A549 (cell line): ENCODE measurements at regions not wholly inside any gene's neighbourhood (a gene's known extent, or its start where the extent isn't known, plus 50 kb on each side); places are given as distances from the start of the nearest gene placed in this dataset.

Experiments used
- CBX8 ChIP-seq: fragments of 200-600 bp; sonication (generic); IDR thresholded peaks from 2 replicates; pipeline ENCODE4 v1.6.1; 2016
- CEBPB ChIP-seq, 2 experiments: fragments of >200 bp in 1 of 2; sonication (Bioruptor Twin) in 1 of 2; formaldehyde crosslinking in 1 of 2; IDR thresholded peaks; 2 replicates each; pipeline ENCODE4 v1.6.1; 2012 to 2016
- CHD2 ChIP-seq: fragments of 150-350 bp; IDR thresholded peaks from 2 replicates; pipeline ENCODE4 v1.6.1; 2014; ENCODE audit warnings: low read length; ENCODE audit not compliant: partially characterized antibody
- CHD4 ChIP-seq: fragments of 200-600 bp; sonication (generic); IDR thresholded peaks from 2 replicates; pipeline ENCODE4 v1.6.1; 2016; ENCODE audit warnings: antibody characterized with exemption, mild to moderate bottlenecking, borderline replicate concordance
- CTCF ChIP-seq: fragments of >200 bp; sonication (Bioruptor Twin); formaldehyde crosslinking; IDR thresholded peaks from 3 replicates; pipeline ENCODE4 v1.5.1; 2016
- ELK1 ChIP-seq: fragments of 150-350 bp; IDR thresholded peaks from 2 replicates; pipeline ENCODE4 v1.6.1; 2014; ENCODE audit warnings: low read depth, mild to moderate bottlenecking, low read length
- EP300 ChIP-seq, 2 experiments: fragments of >200 bp; sonication (Bioruptor Twin); formaldehyde crosslinking; IDR thresholded peaks; 2 replicates in 1 of 2; 3 replicates in 1 of 2; pipeline ENCODE4 v1.6.1; 2016 to 2017
- PHF8 ChIP-seq: fragments of 200-600 bp; sonication (generic); IDR thresholded peaks from 2 replicates; pipeline ENCODE4 v1.6.1; 2016; ENCODE audit warnings: low read depth, mild to moderate bottlenecking, antibody characterized with exemption, moderate library complexity, borderline replicate concordance
- POLR2A ChIP-seq: IDR thresholded peaks from 2 replicates; pipeline ENCODE4 v1.6.1; 2012; ENCODE audit warnings: mild to moderate bottlenecking, low read length
- RAD21 ChIP-seq, 2 experiments: fragments of >200 bp in 1 of 2; sonication (Bioruptor Twin) in 1 of 2; formaldehyde crosslinking in 1 of 2; IDR thresholded peaks in 1 of 2; conservative IDR thresholded peaks in 1 of 2; 2 replicates in 1 of 2; 3 replicates in 1 of 2; pipeline ENCODE4 v1.6.1; 2012 to 2018; ENCODE audit warnings: inconsistent platforms in 1 of 2
- RARB ChIP-seq: fragments of 250-450 bp; sonication (Bioruptor Pico); IDR thresholded peaks from 2 replicates; pipeline ENCODE4 v1.8.0; 2021; ENCODE audit warnings: mild to moderate bottlenecking, moderate library complexity
- REST ChIP-seq: fragments of 200-600 bp; sonication (generic); IDR thresholded peaks from 2 replicates; pipeline ENCODE4 v1.6.1; 2016; ENCODE audit warnings: antibody characterized with exemption, mild to moderate bottlenecking, moderate library complexity
- SMC3 ChIP-seq: fragments of >200 bp; sonication (Bioruptor Twin); formaldehyde crosslinking; IDR thresholded peaks from 3 replicates; pipeline ENCODE4 v1.6.1; 2018; ENCODE audit warnings: inconsistent platforms
- ZSCAN20 ChIP-seq: fragments of 250-450 bp; sonication (Bioruptor Pico); IDR thresholded peaks from 2 replicates; pipeline ENCODE4 v1.8.0; 2022; ENCODE audit warnings: mild to moderate bottlenecking, moderate library complexity

GRCh38 chr18:73900106-73900835 is 247.4 kb downstream of the FBXO15 start:
- TF ChIP-seq CTCF = no peak
- no peak for TF ChIP-seq EP300 (IDR thresholded peaks at IDR 0.05)
- no peak for TF ChIP-seq CBX8
- TF ChIP-seq CHD4 = no peak
- no peak for TF ChIP-seq CHD2
- TF ChIP-seq ZSCAN20 (CRISPR knock-in tag) = no peak
- no peak for TF ChIP-seq PHF8
- TF ChIP-seq ELK1 = no peak
- no peak for TF ChIP-seq CEBPB (IDR thresholded peaks at IDR 0.05)
- TF ChIP-seq SMC3 = no peak
- TF ChIP-seq POLR2A = no peak
- no peak for TF ChIP-seq RAD21 (conservative IDR thresholded peaks at IDR 0.05 in 1 of 2, IDR thresholded peaks at IDR 0.05 in 1 of 2)
- no peak for TF ChIP-seq RARB (CRISPR knock-in tag)
- no peak for TF ChIP-seq REST
